ENCODE measurements at regions not wholly inside any gene's neighbourhood (a gene's known extent, or its start where the extent isn't known, plus 50 kb on each side); places are given as distances from the start of the nearest gene placed in this dataset.

- H3K27me3 ChIP-seq (ENCODE audit: low read length), result no peaks in the 10 kb centered on the region
- no peaks in the 10 kb centered on the region for H3K36me3 ChIP-seq (ENCODE audit: low read depth, low read length)
- TF ChIP-seq EZH2phosphoT487 (IDR thresholded peaks at IDR 0.05; ENCODE audit: borderline replicate concordance, low read length) (no peak), EZH2 (IDR thresholded peaks at IDR 0.05; ENCODE audit: low read length, unreplicated experiment) (no peak), CTCF (conservative IDR thresholded peaks at IDR 0.05; ENCODE audit: low read depth, low read length) (no peak)
- CTCF ChIA-PET, result no interaction called here
- H2AFZ ChIP-seq (ENCODE audit: low read length), result no peak overlapping the region
- H3K4me2 ChIP-seq (ENCODE audit: low read length), result no peak overlapping the region
- H3K4me1 ChIP-seq (ENCODE audit: insufficient read depth, low read length), result no peaks in the 10 kb centered on the region
- BruUV-seq (replicated peaks), result no TSS peak
- DNase-seq, result no peak
- H3K79me2 ChIP-seq (ENCODE audit: low read length), result no peaks in the 10 kb centered on the region
- no peaks in the 10 kb centered on the region for H3K9me3 ChIP-seq (ENCODE audit: low read length)
- H3K9me2 ChIP-seq (replicated peaks; ENCODE audit: low read length), result no peaks in the 10 kb centered on the region
- H4K20me1 ChIP-seq (ENCODE audit: low read length), result no peaks in the 10 kb centered on the region
- no peak overlapping the region for H3K4me3 ChIP-seq (ENCODE audit: low read length)
- H3K9ac ChIP-seq (ENCODE audit: low read length), result no peak overlapping the region
- POLR2A ChIA-PET (ENCODE audit: unreplicated experiment), result no interaction called here
- no peak for ATAC-seq
- no peak overlapping the region for H3K27ac ChIP-seq (ENCODE audit: low read length)
- H3F3A ChIP-seq (ENCODE audit: low read length, unreplicated experiment), result no peaks in the 10 kb centered on the region
- intact Hi-C loops (cut with micrococcal nuclease), result no loop called here
Observed at GRCh38 chr12:24632466-24632865, 316.4 kb downstream of the BCAT1 start.

GRCh38 chr12:24631676-24632426, 317.1 kb downstream of the BCAT1 start:
- H2AFZ ChIP-seq (ENCODE audit: low read length), result no peak overlapping the region
- no TSS peak for BruUV-seq (replicated peaks)
- ATAC-seq, result no peak
- H3K79me2 ChIP-seq (ENCODE audit: low read length), result no peaks in the 10 kb centered on the region
- no peaks in the 10 kb centered on the region for H3K9me2 ChIP-seq (replicated peaks; ENCODE audit: low read length)
- no peaks in the 10 kb centered on the region for H3K4me1 ChIP-seq (ENCODE audit: insufficient read depth, low read length)
- CTCF ChIA-PET, result no interaction called here
- H4K20me1 ChIP-seq (ENCODE audit: low read length), result no peaks in the 10 kb centered on the region
- no peaks in the 10 kb centered on the region for H3K9me3 ChIP-seq (ENCODE audit: low read length)
- H3K27me3 ChIP-seq (ENCODE audit: low read length), result no peaks in the 10 kb centered on the region
- no peak overlapping the region for H3K4me3 ChIP-seq (ENCODE audit: low read length)
- intact Hi-C loops (cut with micrococcal nuclease), result no loop called here
- no peak for DNase-seq
- POLR2A ChIA-PET (ENCODE audit: unreplicated experiment), result no interaction called here
- H3K4me2 ChIP-seq (ENCODE audit: low read length), result no peak overlapping the region
- no peak overlapping the region for H3K9ac ChIP-seq (ENCODE audit: low read length)
- no peaks in the 10 kb centered on the region for H3F3A ChIP-seq (ENCODE audit: low read length, unreplicated experiment)
- no peak overlapping the region for H3K27ac ChIP-seq (ENCODE audit: low read length)
- H3K36me3 ChIP-seq (ENCODE audit: low read depth, low read length), result no peaks in the 10 kb centered on the region
- TF ChIP-seq EZH2 (IDR thresholded peaks at IDR 0.05; ENCODE audit: low read length, unreplicated experiment) (no peak), CTCF (conservative IDR thresholded peaks at IDR 0.05; ENCODE audit: low read depth, low read length) (no peak), EZH2phosphoT487 (IDR thresholded peaks at IDR 0.05; ENCODE audit: borderline replicate concordance, low read length) (no peak)

- no peaks in the 10 kb centered on the region for H3K36me3 ChIP-seq (ENCODE audit: low read depth, low read length)
- no peak for ATAC-seq
- H3K9ac ChIP-seq (ENCODE audit: low read length), result no peak overlapping the region
- H3F3A ChIP-seq (ENCODE audit: low read length, unreplicated experiment), result no peaks in the 10 kb centered on the region
- H3K4me1 ChIP-seq (ENCODE audit: insufficient read depth, low read length), result no peaks in the 10 kb centered on the region
- DNase-seq, result no peak
- TF ChIP-seq EZH2 (IDR thresholded peaks at IDR 0.05; ENCODE audit: low read length, unreplicated experiment), result no peak
- TF ChIP-seq EZH2phosphoT487 (IDR thresholded peaks at IDR 0.05; ENCODE audit: borderline replicate concordance, low read length), result no peak
- no peak for TF ChIP-seq CTCF (conservative IDR thresholded peaks at IDR 0.05; ENCODE audit: low read depth, low read length)
- intact Hi-C loops (cut with micrococcal nuclease), result no loop called here
- H3K27me3 ChIP-seq (ENCODE audit: low read length), result no peaks in the 10 kb centered on the region
- H3K4me2 ChIP-seq (ENCODE audit: low read length), result no peak overlapping the region
- H4K20me1 ChIP-seq (ENCODE audit: low read length), result no peaks in the 10 kb centered on the region
- H3K4me3 ChIP-seq (ENCODE audit: low read length), result no peak overlapping the region
- H3K9me2 ChIP-seq (replicated peaks; ENCODE audit: low read length), result no peaks in the 10 kb centered on the region
- H3K9me3 ChIP-seq (ENCODE audit: low read length), result no peaks in the 10 kb centered on the region
- BruUV-seq (replicated peaks), result no TSS peak
- H3K79me2 ChIP-seq (ENCODE audit: low read length), result no peaks in the 10 kb centered on the region
- H3K27ac ChIP-seq (ENCODE audit: low read length), result no peak overlapping the region
- no peak overlapping the region for H2AFZ ChIP-seq (ENCODE audit: low read length)
- CTCF ChIA-PET, result no interaction called here
- POLR2A ChIA-PET (ENCODE audit: unreplicated experiment), result no interaction called here
Observed at GRCh38 chr12:24630856-24631255, 318.0 kb downstream of the BCAT1 start.

All from PC-3 (cell line).